LNCAP (cell line): ENCODE measurements at regions not wholly inside any gene's neighbourhood (a gene's known extent, or its start where the extent isn't known, plus 50 kb on each side); places are given as distances from the start of the nearest gene placed in this dataset.

ENCODE experiments used
- TF ChIP-seq, protein P1 (sequence below): fragments of 450-650 bp; IDR thresholded peaks from 2 replicates; pipeline ENCODE4 v1.5.1; 2017; ENCODE audit warnings: mild to moderate bottlenecking

DNA sequence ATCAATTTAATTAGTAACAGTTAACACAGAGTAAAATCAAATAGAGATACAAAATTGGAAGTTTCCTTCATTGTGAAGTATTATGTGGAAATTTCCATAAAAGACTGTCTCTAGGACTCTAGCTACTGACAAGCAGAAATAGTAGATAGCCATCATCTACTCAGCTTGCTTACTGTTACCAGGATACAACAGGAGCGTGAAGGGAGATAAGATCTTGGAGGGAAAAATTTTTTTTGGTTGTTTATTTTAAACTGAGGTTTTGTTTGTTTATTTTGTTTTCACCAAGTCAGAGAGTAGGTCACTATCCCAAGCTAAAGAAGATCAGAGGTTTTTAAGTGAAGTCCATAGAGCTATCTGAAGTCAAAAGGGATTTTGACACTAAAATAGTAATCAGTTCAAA, 861.3 kb upstream of the MGAT4C start:
- TF ChIP-seq, protein P1, sequence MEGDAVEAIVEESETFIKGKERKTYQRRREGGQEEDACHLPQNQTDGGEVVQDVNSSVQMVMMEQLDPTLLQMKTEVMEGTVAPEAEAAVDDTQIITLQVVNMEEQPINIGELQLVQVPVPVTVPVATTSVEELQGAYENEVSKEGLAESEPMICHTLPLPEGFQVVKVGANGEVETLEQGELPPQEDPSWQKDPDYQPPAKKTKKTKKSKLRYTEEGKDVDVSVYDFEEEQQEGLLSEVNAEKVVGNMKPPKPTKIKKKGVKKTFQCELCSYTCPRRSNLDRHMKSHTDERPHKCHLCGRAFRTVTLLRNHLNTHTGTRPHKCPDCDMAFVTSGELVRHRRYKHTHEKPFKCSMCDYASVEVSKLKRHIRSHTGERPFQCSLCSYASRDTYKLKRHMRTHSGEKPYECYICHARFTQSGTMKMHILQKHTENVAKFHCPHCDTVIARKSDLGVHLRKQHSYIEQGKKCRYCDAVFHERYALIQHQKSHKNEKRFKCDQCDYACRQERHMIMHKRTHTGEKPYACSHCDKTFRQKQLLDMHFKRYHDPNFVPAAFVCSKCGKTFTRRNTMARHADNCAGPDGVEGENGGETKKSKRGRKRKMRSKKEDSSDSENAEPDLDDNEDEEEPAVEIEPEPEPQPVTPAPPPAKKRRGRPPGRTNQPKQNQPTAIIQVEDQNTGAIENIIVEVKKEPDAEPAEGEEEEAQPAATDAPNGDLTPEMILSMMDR = no peak

DNA sequence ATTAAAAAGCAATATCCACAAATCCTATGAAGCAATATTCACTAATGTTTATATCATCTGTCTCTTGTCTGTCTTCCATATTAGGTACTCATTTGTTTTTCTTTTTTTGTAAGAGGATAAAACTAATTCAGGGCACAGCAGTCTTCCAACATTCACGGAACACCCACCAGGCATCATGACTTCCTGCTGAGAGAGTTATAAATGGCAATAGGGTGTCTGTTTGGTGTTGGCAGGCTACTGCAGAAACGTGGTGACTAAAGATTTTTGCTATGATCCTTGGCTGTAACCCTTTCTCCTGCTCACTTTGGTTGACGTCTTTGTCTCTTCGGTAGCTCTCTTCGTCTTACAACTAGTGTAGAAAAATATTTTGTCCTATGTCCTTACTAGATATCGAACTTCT, 860.6 kb upstream of the MGAT4C start:
- TF ChIP-seq, protein P1 = no peak

DNA sequence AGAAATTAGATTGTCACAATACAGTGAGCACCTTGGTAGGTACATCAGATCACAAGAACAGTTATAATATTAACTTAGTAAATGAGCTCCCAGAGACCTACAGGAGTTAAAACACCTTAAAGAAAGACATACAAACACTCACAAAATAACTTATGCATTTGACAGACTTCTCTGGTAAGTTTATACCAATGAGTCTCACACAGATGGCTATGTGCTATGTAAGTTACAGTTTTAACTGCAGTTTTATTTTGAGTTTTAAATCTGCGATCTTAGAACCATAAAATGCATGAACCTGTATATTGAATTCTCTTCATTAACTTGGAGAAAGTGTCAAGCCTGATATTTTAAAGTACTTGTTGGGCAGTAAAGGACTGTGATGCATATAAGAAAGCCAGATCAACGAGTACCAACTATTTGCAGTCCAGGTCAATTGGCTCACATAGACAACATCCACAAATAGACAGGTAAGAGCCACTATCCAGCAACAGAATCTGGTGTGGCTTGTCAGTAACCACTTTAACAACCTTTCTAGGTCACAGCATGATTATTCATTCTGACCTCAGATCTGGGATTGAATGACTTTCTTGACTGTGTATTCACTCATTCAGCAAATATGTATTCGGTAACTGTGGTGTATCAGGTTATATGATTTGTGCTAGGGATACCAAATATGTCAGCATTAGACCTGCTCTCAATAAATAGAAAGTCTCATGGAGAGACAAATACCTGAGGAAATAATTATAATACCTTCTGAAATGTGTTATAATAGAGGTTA, 856.6 kb upstream of the MGAT4C start:
- TF ChIP-seq, protein P1 = no peak

DNA sequence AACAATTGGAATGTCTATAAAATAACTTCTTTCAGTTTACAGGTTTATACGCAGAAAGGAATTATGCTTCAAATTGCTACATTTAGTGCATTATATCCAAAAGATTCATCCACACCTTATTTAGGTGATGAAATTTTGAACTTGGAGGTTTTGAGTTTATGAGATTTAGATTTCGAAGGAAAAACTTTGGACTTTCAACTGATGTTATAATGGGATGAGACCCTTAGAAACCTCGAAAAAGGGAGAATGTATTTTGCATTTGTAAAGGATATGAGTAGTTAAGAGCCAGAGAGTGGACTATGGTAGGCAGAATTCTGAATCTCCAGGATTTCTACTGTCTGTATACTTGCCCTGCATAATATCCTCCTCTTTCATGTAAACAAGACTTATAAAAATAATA, 851.6 kb upstream of the MGAT4C start:
- TF ChIP-seq, protein P1 = no peak

DNA sequence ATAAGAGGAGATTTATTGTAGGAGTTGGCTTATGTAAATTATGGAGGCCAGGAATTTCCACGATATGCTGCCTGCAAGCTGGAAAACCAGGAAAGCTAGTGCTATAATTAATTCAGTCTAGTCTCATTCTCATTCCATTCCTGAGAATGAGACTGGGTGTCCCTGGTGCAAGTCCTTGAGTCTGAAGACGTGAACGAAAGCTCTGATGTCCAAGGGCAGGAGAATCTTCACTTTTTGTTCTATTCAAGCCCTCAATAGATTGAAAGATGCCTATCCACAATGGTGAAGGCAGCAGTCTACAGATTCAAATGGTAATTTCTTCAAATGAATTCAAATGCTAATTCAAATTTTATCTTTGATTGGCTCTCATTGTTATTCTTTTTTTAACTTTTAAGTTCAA, 851.1 kb upstream of the MGAT4C start:
- TF ChIP-seq, protein P1 = no peak

DNA sequence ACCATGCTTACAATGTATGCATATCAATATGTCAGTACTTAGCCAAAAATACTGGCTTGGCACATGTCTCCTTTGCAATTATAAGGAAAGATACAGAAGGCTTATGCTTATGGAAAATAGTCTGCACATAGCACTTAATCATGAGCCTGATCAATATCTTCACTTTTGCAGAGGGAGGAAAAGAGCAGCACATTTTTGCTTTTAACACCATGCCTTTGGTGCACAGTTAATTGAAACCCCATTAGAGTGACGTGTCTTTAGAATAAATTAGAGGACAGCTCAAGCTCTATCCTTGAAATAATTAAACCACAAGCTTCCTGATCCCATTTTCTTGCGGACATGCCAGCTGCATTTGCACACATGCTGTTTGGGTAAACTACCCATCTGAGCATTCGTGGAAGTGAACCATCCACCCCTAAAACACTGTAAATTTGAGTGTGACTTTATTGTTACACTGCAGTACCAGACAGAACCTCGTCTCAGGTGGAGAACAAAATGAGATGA, 839.9 kb upstream of the MGAT4C start:
- TF ChIP-seq, protein P1 = no peak

DNA sequence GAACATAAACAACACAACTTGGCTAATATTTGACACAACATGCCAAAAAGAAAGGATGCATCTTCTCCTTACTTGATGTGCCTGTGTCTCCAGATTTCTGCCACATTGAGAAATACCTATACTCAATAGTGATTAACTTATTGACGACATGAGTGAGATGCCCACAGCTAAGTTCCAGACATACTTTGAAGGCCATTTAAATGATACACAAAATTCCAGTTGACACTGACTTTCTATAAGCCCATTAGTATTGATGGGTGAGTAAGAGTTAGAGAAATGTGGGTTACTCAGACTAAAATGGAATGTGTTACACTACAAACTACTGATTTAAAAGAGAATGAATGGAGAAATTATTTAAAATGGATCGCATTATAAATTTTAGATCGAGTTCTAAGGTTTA, 838.2 kb upstream of the MGAT4C start:
- TF ChIP-seq, protein P1 = no peak
